ENCODE measurements at regions not wholly inside any gene's neighbourhood (a gene's known extent, or its start where the extent isn't known, plus 50 kb on each side); places are given as distances from the start of the nearest gene placed in this dataset.

GRCh38 chr4:138716559-138717335 lies 298.8 kb upstream of the NOCT start:
- TF ChIP-seq CTCF (IDR thresholded peaks at IDR 0.05): no peak
- TF ChIP-seq POLR2A (IDR thresholded peaks at IDR 0.05): no peak
